ENCODE measurements at regions not wholly inside any gene's neighbourhood (a gene's known extent, or its start where the extent isn't known, plus 50 kb on each side); places are given as distances from the start of the nearest gene placed in this dataset.

DNA sequence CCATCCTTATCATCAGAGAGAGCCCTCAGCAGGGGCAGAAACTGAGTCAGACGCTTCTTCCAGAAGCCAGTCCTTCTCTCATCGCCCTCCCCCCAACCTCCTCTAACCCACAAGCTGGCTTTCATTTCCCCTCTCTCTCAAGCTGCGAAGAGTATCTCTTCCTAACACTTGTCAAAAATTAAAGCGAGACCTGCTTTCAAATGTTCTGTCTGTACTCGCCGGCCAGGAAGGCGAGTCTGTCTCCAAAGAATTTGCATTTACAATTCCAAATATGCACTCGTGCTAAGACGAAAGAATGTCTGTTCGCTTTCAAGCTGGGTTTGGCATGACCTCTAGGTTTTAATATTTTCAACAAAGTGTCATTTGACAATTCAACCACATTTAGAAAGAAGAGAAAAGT, 140.4 kb downstream of the RGS9 start:
- TF ChIP-seq, protein P1, sequence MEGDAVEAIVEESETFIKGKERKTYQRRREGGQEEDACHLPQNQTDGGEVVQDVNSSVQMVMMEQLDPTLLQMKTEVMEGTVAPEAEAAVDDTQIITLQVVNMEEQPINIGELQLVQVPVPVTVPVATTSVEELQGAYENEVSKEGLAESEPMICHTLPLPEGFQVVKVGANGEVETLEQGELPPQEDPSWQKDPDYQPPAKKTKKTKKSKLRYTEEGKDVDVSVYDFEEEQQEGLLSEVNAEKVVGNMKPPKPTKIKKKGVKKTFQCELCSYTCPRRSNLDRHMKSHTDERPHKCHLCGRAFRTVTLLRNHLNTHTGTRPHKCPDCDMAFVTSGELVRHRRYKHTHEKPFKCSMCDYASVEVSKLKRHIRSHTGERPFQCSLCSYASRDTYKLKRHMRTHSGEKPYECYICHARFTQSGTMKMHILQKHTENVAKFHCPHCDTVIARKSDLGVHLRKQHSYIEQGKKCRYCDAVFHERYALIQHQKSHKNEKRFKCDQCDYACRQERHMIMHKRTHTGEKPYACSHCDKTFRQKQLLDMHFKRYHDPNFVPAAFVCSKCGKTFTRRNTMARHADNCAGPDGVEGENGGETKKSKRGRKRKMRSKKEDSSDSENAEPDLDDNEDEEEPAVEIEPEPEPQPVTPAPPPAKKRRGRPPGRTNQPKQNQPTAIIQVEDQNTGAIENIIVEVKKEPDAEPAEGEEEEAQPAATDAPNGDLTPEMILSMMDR (IDR thresholded peaks at IDR 0.05; ENCODE audit: borderline replicate concordance, extremely low read depth, low read length, poor library complexity, severe bottlenecking), result no peak
- TF ChIP-seq EZH2 (IDR thresholded peaks at IDR 0.05; ENCODE audit: borderline replicate concordance, low read depth, low read length, severe bottlenecking), result no peak

Data from DND-41 (cell line).